K562 (cell line): ENCODE measurements at regions not wholly inside any gene's neighbourhood (a gene's known extent, or its start where the extent isn't known, plus 50 kb on each side); places are given as distances from the start of the nearest gene placed in this dataset.
A peak's percentile ranks its signal among the peaks of the same experiment; 100 is the strongest.

Source experiments
- ARID2 ChIP-seq: fragments of 450-650 bp; IDR thresholded peaks from 2 replicates; pipeline ENCODE4 v1.6.1; 2017; ENCODE audit warnings: antibody characterized with exemption, mild to moderate bottlenecking
- ATF3 ChIP-seq, 2 experiments: fragments of 450-650 bp in 1 of 2; sonication (generic) in 1 of 2; formaldehyde crosslinking in 1 of 2; IDR thresholded peaks in 1 of 2; conservative IDR thresholded peaks in 1 of 2; 2 replicates each; pipeline versions ENCODE4 v1.6.1 to v1.8.1; 2016 to 2023; ENCODE audit warnings: mild to moderate bottlenecking in 2 of 2, moderate library complexity in 2 of 2, inconsistent platforms in 1 of 2, missing genetic modification reagents in 1 of 2
- ATF7 ChIP-seq: fragments of 450-650 bp; IDR thresholded peaks from 2 replicates; pipeline ENCODE4 v1.7.1; 2014; ENCODE audit warnings: mild to moderate bottlenecking, moderate library complexity
- MBD1 ChIP-seq: fragments of 250-450 bp; sonication (Bioruptor Pico); IDR thresholded peaks from 2 replicates; pipeline ENCODE4 v1.8.0; 2022; ENCODE audit warnings: inconsistent platforms
- REST ChIP-seq, 2 experiments: fragments of 450-650 bp; formaldehyde crosslinking in 1 of 2; IDR thresholded peaks; 2 replicates each; pipeline versions ENCODE4 v1.4.0 to v1.6.1; 2014 to 2020; ENCODE audit warnings: mild to moderate bottlenecking in 2 of 2, borderline replicate concordance in 1 of 2, low read depth in 1 of 2
- ZNF592 ChIP-seq: fragments of 450-650 bp; IDR thresholded peaks from 2 replicates; pipeline ENCODE4 v1.6.1; 2017; ENCODE audit warnings: antibody characterized with exemption, mild to moderate bottlenecking

- TF ChIP-seq REST (IDR thresholded peaks at IDR 0.05; ENCODE audit: borderline replicate concordance): peak; percentile 5; the same call in 1 of the 2 replicates
- no peak for TF ChIP-seq REST (CRISPR knock-in tag; IDR thresholded peaks at IDR 0.05; ENCODE audit: low read depth)
- 0 out of 2 replicates have a peak, but pooled peaks have one; percentile 25 for TF ChIP-seq ATF7
- TF ChIP-seq ZNF592: peak; percentile 80
- TF ChIP-seq ARID2: no peak
- peak; percentile 85 for TF ChIP-seq ATF3 (IDR thresholded peaks at IDR 0.05)
- no peak for TF ChIP-seq ATF3 (CRISPR knock-in tag; conservative IDR thresholded peaks at IDR 0.05)
- TF ChIP-seq MBD1: no peak
Observed at GRCh38 chr17:27975146-27976011, 67.1 kb upstream of the NLK start (continued).
